NT2/D1 (cell line): ENCODE measurements at regions not wholly inside any gene's neighbourhood (a gene's known extent, or its start where the extent isn't known, plus 50 kb on each side); places are given as distances from the start of the nearest gene placed in this dataset.

Source experiments
- SUZ12 ChIP-seq: IDR thresholded peaks from 2 replicates; pipeline ENCODE4 v1.6.1; 2011; ENCODE audit not compliant: insufficient read length, insufficient read depth; ENCODE audit errors: extremely low read depth
- ZNF274 ChIP-seq: IDR thresholded peaks from 2 replicates; pipeline ENCODE4 v1.6.1; 2011; ENCODE audit warnings: mild to moderate bottlenecking, low read depth, low read length

DNA sequence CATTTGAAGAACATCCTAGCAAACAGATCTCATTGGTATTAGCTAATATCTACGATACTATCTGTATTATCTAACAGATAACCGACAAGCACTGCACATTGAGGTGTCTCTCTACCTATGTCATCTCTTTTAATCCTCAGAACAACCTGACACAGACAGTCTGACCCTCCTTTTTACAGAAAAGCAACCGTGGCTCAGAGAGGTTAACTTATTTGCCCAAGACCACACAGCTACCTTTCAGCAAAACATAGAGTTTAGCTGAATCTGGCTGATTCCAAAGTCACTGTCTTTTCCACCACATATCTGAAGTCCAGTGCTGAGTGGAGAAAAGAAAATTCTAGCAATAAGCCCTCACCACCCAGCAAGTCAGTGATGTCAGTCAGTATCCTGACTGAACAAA is 358.7 kb upstream of the JARID2 start:
- TF ChIP-seq SUZ12 (no peak), ZNF274 (no peak)
